Cardiac muscle cell (in vitro differentiated cells and primary cell): ENCODE measurements at regions not wholly inside any gene's neighbourhood (a gene's known extent, or its start where the extent isn't known, plus 50 kb on each side); places are given as distances from the start of the nearest gene placed in this dataset.

ENCODE experiments used
- DNase-seq, 2 donors: peaks; one replicate each; pipeline versions ENCODE4 v3.0.0 to v3.0.0-alpha.2; 2010 to 2017; ENCODE audit warnings: low read depth in 1 of 2, low spot score in 1 of 2
- H3K27ac ChIP-seq: fragments of 200-600 bp; sonication (generic); 2 replicates; pipeline ENCODE4 v1.5.1; 2016
- H3K27me3 ChIP-seq: fragments of 200-600 bp; sonication (generic); 2 replicates; pipeline ENCODE4 v1.6.0; 2016; ENCODE audit warnings: control low read depth
- H3K36me3 ChIP-seq: fragments of 200-600 bp; sonication (generic); 2 replicates; pipeline ENCODE4 v1.5.1; 2016; ENCODE audit warnings: control low read depth
- H3K4me1 ChIP-seq: fragments of 200-600 bp; sonication (generic); 2 replicates; pipeline ENCODE4 v1.8.1; 2017; ENCODE audit warnings: low read depth, mild to moderate bottlenecking, mixed run types
- H3K4me3 ChIP-seq: fragments of 200-600 bp; sonication (generic); 2 replicates; pipeline ENCODE4 v1.5.1; 2016; ENCODE audit warnings: mild to moderate bottlenecking
- H3K9me3 ChIP-seq: fragments of 200-600 bp; sonication (generic); 2 replicates; pipeline ENCODE4 v1.5.1; 2017; ENCODE audit warnings: low read depth, mild to moderate bottlenecking, control low read depth
- TF ChIP-seq, protein P1 (sequence below): IDR thresholded peaks from 2 replicates; pipeline ENCODE4 v1.5.1; 2012; ENCODE audit warnings: low read depth, mild to moderate bottlenecking, low read length

DNA sequence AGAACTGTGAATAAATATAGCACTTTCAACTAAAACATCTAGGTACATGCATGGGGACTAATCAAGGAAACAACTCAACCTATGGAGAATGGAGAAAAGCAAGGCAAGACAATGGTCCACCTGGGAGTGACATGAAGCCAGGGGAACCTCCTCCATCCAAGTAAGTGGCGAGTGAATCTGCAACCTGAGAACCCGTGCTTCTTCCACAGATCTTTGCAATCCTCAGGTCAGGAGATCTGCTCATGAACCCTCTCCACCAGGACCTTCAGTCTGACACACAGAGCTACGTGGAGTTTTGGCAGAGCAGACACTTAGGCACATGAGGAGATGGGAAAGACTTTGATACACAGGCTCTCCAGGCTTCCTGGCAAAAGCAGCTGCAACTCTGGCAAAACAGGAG lies 58.8 kb upstream of the KHDRBS2 start:
- Histone ChIP-seq H3K4me3 (no peak overlapping the region), H3K27me3 (no peaks in the 10 kb centered on the region), H3K9me3 (no peaks in the 10 kb centered on the region), H3K36me3 (no peaks in the 10 kb centered on the region), H3K27ac (no peak overlapping the region), H3K4me1 (no peaks in the 10 kb centered on the region)
- TF ChIP-seq, protein P1, sequence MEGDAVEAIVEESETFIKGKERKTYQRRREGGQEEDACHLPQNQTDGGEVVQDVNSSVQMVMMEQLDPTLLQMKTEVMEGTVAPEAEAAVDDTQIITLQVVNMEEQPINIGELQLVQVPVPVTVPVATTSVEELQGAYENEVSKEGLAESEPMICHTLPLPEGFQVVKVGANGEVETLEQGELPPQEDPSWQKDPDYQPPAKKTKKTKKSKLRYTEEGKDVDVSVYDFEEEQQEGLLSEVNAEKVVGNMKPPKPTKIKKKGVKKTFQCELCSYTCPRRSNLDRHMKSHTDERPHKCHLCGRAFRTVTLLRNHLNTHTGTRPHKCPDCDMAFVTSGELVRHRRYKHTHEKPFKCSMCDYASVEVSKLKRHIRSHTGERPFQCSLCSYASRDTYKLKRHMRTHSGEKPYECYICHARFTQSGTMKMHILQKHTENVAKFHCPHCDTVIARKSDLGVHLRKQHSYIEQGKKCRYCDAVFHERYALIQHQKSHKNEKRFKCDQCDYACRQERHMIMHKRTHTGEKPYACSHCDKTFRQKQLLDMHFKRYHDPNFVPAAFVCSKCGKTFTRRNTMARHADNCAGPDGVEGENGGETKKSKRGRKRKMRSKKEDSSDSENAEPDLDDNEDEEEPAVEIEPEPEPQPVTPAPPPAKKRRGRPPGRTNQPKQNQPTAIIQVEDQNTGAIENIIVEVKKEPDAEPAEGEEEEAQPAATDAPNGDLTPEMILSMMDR = no peak
- DNase-seq = no peak

DNA sequence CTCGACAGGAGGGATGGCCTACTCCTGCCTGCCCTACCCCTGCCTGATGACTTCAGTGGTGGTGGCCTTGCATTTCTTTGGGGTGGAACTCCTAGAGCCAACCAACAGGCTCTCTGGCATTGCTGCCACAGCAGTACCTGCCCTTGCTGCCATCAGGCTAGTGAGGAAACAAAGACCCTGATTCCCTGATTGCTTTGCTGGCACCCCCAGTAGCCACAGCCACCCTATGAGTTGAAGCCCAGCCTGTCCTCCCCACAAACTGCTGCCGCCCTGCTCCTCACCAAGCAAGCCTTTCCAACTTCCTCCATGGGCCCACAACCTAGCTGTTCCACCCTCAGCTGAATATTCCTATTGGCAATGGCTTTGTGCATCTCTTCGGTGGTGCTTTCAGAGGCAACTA lies 52.5 kb upstream of the KHDRBS2 start:
- Histone ChIP-seq H3K27ac (no peak overlapping the region), H3K4me3 (no peak overlapping the region), H3K4me1 (no peaks in the 10 kb centered on the region), H3K27me3 (no peaks in the 10 kb centered on the region), H3K9me3 (no peaks in the 10 kb centered on the region), H3K36me3 (no peaks in the 10 kb centered on the region)
- TF ChIP-seq, protein P1 = no peak
- no peak for DNase-seq
